ENCODE measurements at regions not wholly inside any gene's neighbourhood (a gene's known extent, or its start where the extent isn't known, plus 50 kb on each side); places are given as distances from the start of the nearest gene placed in this dataset.

DNA sequence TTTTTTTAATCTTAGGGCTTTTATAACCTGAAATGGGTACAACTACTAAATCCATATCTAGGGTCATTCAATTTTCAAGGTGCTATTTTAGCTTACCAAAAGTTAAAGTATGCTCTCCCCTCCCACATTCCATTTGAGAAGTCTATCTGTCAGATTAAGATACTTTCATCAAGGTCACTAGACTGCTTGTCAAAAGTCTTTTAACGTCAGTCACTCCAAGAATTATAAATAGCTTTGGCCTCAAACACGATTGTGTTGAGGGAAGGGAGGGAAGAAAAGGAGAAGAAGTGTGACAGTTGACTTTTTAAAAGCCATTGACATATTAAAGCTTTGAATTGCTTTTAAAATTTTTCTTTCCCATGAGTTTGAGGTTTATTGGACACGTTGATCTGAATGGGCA is 175.8 kb downstream of the PTGER3 start:
- TF ChIP-seq, protein P1, sequence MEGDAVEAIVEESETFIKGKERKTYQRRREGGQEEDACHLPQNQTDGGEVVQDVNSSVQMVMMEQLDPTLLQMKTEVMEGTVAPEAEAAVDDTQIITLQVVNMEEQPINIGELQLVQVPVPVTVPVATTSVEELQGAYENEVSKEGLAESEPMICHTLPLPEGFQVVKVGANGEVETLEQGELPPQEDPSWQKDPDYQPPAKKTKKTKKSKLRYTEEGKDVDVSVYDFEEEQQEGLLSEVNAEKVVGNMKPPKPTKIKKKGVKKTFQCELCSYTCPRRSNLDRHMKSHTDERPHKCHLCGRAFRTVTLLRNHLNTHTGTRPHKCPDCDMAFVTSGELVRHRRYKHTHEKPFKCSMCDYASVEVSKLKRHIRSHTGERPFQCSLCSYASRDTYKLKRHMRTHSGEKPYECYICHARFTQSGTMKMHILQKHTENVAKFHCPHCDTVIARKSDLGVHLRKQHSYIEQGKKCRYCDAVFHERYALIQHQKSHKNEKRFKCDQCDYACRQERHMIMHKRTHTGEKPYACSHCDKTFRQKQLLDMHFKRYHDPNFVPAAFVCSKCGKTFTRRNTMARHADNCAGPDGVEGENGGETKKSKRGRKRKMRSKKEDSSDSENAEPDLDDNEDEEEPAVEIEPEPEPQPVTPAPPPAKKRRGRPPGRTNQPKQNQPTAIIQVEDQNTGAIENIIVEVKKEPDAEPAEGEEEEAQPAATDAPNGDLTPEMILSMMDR (conservative IDR thresholded peaks at IDR 0.05; ENCODE audit: low read length) = no peak
- TF ChIP-seq EZH2phosphoT487 (IDR thresholded peaks at IDR 0.05; ENCODE audit: borderline replicate concordance) = no peak
